ENCODE measurements at regions not wholly inside any gene's neighbourhood (a gene's known extent, or its start where the extent isn't known, plus 50 kb on each side); places are given as distances from the start of the nearest gene placed in this dataset.

DNA sequence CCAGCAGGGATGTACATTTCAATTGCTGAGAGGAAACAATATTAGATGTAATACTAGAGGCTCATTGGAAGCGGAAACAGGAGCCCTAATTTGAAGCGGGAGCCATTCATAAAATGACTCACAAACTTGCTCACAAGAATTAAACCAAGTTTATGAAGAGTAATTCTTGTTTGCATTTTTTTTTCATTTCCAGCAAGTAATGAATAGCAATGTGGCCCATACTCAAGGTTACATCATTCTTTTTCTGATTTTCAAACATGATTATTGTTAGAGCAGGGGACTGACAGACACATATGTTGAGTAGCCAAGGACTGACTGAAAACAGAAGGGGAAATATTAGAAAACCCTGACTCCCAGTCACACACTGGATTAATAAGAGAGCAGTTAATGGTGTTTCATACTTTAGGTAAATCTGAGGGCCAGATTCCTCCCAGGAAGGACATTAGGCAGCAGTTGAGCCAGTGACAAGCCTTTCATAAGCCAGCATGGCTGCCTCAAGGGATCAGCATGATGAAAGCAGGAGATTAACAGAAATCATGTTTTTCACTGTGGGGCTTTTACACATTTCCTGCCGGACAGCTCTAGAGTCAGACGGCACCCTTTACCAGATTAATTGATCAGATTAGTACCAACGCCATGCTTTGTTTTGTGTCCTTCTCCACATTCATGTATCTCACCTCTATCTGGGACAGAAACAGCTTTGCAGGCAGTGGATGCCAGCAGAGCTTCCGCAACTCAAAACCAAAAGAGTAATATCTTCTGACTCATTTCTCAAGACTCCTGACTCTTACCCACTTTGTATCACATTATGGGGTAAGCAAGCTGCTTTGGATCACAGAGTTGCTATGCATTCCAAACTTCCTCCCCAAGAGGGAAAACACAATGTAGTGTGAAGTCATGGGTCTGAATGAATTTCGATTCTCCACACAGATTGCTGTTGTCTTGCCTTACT lies 831.6 kb downstream of the KCNA4 start:
- H3K27ac ChIP-seq = no peak overlapping the region
- no peak overlapping the region for H3K4me3 ChIP-seq (ENCODE audit: low read depth, low read length)
- no peaks in the 10 kb centered on the region for H3K9me3 ChIP-seq (ENCODE audit: severe bottlenecking)
- no peaks in the 10 kb centered on the region for H3K27me3 ChIP-seq (ENCODE audit: insufficient read depth, low read depth, severe bottlenecking)
- H3K36me3 ChIP-seq = no peaks in the 10 kb centered on the region
- TF ChIP-seq, protein P1, sequence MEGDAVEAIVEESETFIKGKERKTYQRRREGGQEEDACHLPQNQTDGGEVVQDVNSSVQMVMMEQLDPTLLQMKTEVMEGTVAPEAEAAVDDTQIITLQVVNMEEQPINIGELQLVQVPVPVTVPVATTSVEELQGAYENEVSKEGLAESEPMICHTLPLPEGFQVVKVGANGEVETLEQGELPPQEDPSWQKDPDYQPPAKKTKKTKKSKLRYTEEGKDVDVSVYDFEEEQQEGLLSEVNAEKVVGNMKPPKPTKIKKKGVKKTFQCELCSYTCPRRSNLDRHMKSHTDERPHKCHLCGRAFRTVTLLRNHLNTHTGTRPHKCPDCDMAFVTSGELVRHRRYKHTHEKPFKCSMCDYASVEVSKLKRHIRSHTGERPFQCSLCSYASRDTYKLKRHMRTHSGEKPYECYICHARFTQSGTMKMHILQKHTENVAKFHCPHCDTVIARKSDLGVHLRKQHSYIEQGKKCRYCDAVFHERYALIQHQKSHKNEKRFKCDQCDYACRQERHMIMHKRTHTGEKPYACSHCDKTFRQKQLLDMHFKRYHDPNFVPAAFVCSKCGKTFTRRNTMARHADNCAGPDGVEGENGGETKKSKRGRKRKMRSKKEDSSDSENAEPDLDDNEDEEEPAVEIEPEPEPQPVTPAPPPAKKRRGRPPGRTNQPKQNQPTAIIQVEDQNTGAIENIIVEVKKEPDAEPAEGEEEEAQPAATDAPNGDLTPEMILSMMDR (IDR thresholded peaks at IDR 0.05; ENCODE audit: low read depth, low read length) = no peak
- peak; percentile 19 for DNase-seq

DNA sequence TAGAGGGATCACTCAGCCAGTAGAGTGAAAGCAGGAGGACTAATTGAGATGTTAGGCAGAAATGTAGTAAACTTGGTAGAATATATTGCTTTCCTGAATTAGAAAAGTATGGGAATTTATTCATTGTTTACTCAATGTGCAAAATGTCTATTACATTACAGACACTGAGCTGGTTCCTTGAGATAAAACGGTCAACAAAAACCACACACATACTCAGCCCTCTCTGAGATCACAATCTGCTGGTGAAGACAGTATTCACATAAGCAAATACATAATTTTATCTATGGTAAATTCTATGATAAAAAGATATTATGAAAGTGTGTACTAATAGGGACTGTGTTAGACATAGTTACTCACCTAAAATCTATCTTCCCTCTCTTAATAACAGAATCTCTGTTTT lies 833.5 kb downstream of the KCNA4 start:
- Histone ChIP-seq H3K27me3 (ENCODE audit: insufficient read depth, low read depth, severe bottlenecking) (no peaks in the 10 kb centered on the region), H3K36me3 (no peaks in the 10 kb centered on the region), H3K4me3 (ENCODE audit: low read depth, low read length) (no peak overlapping the region), H3K27ac (no peak overlapping the region), H3K9me3 (ENCODE audit: severe bottlenecking) (no peaks in the 10 kb centered on the region)
- no peak for DNase-seq
- TF ChIP-seq, protein P1 (IDR thresholded peaks at IDR 0.05; ENCODE audit: low read depth, low read length) = no peak

DNA sequence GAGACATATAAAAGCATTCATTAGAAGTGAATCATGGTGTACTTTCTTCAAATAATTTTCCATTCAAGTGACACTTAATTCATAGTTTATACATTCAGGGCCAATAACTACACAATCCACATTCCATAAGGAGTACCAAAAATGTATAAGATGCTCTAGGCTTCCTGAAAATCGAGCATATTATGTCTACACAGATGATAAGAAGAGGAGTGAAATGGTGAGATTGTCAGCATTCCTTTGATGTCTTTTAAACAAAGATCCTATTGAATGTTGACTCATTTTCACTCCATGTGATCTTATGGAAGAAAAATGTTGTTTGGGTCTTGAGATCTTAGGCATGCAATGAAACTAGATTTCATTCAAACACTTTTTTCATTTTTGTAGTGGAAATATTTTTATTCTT lies 843.2 kb downstream of the KCNA4 start:
- Histone ChIP-seq H3K27me3 (ENCODE audit: insufficient read depth, low read depth, severe bottlenecking) (no peaks in the 10 kb centered on the region), H3K9me3 (ENCODE audit: severe bottlenecking) (no peaks in the 10 kb centered on the region), H3K27ac (no peak overlapping the region), H3K4me3 (ENCODE audit: low read depth, low read length) (no peak overlapping the region), H3K36me3 (no peaks in the 10 kb centered on the region)
- TF ChIP-seq, protein P1 (IDR thresholded peaks at IDR 0.05; ENCODE audit: low read depth, low read length) = no peak
- DNase-seq = no peak

DNA sequence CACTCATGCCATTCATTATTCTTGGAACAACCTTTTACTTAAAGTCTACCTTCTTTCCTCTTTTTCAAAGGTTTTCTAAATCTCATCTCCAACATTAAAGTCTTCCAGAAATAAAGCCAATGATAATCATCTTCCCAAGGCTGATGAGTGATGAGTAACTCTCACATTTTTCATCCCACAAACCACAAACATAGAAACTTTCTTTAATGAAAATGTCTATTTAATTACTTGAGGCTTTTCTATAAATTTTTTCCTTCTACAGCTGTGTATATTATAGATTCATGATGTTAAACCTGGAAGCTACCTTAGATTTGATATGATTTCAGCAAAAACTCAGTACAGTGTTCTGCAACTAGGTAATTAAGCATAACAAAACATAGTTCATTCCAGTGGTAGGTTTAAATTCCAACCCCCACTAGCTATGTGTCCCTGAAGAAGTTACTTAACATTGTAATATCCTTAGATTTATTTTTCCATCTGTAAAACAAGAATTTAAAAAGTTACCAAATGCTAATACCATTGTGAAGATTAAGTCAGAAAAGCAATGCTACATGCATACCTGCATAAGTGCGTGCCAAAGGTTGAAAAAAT lies 845.4 kb downstream of the KCNA4 start:
- no peaks in the 10 kb centered on the region for H3K9me3 ChIP-seq (ENCODE audit: severe bottlenecking)
- no peaks in the 10 kb centered on the region for H3K27me3 ChIP-seq (ENCODE audit: insufficient read depth, low read depth, severe bottlenecking)
- H3K27ac ChIP-seq = no peak overlapping the region
- H3K36me3 ChIP-seq = no peaks in the 10 kb centered on the region
- no peak overlapping the region for H3K4me3 ChIP-seq (ENCODE audit: low read depth, low read length)
- TF ChIP-seq, protein P1 (IDR thresholded peaks at IDR 0.05; ENCODE audit: low read depth, low read length) = no peak
- DNase-seq = no peak

DNA sequence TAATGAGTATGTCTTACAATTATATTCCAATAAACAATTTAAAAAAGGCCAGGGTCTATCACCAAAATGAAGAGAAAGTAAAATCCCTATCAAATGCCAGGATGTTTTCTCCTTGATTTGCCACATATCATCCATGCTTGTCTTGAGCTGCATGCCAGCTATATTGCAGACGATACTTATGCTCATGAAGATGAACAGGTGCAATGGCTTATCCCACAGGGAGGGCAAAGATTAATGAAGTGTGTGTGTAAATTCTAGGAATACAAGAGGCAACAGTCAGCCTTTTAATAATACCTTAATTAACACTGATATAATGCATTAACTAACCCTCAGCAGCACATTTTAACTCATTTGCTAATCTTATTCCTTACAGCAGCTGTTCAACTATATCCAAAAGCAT lies 850.5 kb downstream of the KCNA4 start:
- Histone ChIP-seq H3K4me3 (ENCODE audit: low read depth, low read length) (no peak overlapping the region), H3K27me3 (ENCODE audit: insufficient read depth, low read depth, severe bottlenecking) (no peaks in the 10 kb centered on the region)

More for the DNA sequence above, 850.5 kb downstream of the KCNA4 start:
- no peak for DNase-seq
- Histone ChIP-seq H3K27ac (no peak overlapping the region), H3K36me3 (no peaks in the 10 kb centered on the region), H3K9me3 (ENCODE audit: severe bottlenecking) (no peaks in the 10 kb centered on the region)
- TF ChIP-seq, protein P1 (IDR thresholded peaks at IDR 0.05; ENCODE audit: low read depth, low read length) = no peak
